HG03521 (cell line): ENCODE measurements at regions not wholly inside any gene's neighbourhood (a gene's known extent, or its start where the extent isn't known, plus 50 kb on each side); places are given as distances from the start of the nearest gene placed in this dataset.

Experiments used
- ATAC-seq: cut with Tn5 transposase; IDR thresholded peaks from one replicate; pipeline ENCODE4 v1.9.1; 2021; ENCODE audit warnings: mild to moderate bottlenecking, moderate library complexity; ENCODE audit not compliant: unreplicated experiment

DNA sequence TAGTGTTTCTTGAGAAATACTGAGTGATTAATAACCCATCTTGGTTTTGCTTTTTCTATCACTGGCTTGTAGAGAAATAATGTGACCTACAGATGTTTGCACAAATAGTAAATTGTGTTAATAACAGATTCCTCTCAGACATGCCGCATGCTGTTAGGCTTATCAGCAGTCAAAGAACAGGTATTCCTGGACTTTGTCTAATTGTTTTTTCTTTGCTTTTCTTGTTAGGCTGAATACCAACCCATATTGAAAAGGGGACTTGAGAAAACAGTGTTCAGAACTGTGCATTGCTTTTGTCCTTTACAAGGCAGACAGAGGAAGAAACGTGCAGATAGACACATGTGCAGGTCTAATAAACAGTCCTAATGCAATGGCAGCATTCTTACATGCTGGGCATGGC lies 51.0 kb upstream of the RARB start:
- no peak for ATAC-seq
